ELR (cell line): ENCODE measurements at regions not wholly inside any gene's neighbourhood (a gene's known extent, or its start where the extent isn't known, plus 50 kb on each side); places are given as distances from the start of the nearest gene placed in this dataset.
A peak's percentile ranks its signal among the peaks of the same experiment; 100 is the strongest.

Experiments used
- DNase-seq: peaks from one replicate; pipeline ENCODE4 v3.0.0-alpha.2; 2015; ENCODE audit warnings: low read depth

DNA sequence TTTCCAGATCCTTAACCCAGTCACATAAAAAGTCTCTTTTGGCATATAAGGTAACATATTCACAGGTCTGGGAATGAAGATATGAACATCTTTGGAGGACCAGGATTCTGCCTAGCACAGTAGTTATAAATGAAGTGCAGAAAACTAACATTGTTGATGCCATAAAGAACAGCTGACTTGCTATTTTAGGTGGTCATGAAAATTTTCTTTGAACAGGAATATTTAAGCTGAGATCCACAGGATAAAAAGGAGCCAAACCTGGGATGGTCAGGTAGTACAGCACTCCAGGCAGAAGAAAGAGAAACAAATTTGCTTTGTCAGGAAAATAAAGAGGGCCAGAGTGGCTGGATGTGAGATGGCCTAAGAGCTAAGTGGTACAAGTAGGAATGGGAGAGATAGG lies 80.0 kb downstream of the CENPW start:
- DNase-seq = no peak

DNA sequence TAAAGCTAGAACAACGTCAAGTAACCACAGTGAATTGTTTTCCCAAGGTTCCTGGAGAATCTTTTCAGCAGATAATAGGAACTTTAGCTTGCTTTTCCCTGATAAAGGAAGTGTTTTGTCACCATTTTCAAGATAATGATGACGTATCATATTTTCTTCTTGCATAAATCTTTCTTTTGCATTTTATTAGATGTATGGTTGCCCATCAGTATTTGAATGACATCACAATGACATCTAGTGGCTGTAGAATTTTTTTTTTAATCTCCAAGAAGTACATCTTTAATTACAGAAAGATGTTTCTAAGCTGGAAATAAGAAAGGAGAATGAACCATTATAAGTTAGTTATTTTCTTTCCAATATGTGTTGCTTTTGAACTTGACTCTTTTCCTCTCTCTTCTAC lies 83.0 kb downstream of the CENPW start:
- no peak for DNase-seq

DNA sequence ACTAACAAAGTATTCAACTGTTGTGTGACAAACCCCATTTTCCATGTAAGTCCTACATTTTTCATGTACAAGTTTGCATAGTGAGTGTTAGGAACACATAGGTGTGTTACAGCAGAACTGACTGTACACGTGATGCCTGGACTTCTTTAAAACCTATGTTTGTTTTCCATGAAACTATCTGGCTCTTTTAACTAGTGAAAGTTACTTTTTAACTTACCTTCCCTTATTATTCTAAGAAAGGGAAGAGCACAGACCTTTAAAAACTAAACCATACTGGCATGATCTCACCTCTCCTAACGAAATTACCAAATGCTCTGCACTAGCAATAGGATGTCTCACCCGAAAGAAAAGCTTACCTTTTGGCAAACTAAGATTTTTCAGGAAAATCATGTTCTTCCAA lies 87.8 kb downstream of the CENPW start:
- DNase-seq = no peak

DNA sequence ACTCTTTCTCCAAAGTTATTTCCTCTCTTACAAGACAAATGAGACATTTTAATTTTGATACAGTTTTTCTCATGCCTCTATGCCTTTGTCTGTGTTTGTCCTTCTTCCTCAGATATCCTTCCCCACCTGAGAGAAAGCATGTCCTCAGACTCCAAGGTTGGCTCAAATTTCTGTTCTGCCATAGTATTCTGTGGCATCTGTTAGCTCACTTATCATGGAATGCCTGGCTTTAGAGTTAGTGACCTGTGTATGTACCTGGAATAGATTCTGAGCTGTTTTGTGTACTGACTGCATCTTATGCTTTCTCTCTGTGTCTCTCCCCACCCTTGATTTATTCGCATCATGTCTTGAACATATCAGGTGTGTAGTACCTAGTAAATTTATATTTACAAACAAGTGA lies 90.0 kb downstream of the CENPW start:
- DNase-seq = no peak

DNA sequence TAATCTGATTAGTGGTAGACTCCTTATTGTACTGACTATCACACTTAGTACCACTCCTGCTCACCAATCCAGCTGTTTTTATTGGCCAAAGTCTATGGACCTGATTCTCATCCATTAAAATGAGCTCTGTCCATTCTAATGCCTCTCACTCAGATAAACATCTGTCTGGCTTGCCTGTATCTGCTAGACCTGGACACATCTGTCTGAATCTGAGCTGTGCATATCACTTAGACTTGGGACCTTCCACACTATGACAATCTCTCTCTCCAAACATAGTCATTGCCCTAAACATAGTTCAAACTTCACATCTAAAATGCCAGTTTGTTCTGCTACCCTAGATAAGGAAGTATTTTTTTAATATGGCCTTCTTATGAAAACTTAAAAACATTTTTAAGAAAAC lies 92.6 kb downstream of the CENPW start:
- DNase-seq = no peak

- no peak for DNase-seq
These were observed 94.0 kb downstream of the CENPW start for GRCh38 chr6:126433927-126434326.

- no peak for DNase-seq
These were observed 97.3 kb downstream of the CENPW start for GRCh38 chr6:126437205-126437604.

- no peak for DNase-seq
These were observed 99.1 kb downstream of the CENPW start for GRCh38 chr6:126439040-126439439.

DNA sequence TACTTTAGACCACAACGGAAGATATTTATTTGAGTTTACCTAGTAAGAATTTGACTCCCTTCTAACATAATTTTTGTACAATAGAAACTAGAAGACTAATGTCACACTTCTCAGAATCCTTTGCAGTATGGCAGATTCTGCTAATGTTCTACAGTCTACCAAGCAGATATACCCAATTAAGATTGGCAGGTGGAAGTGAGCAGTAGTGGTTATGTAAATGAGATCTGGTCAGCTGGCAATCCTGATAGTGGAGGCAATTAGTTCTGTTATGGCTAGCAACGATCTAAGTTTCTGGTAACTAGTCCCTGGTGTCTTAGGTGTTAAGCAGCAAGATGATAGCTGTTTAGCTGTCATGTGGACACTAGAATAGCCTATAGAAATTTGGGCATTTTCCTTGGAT lies 101.0 kb downstream of the CENPW start:
- DNase-seq = no peak

DNA sequence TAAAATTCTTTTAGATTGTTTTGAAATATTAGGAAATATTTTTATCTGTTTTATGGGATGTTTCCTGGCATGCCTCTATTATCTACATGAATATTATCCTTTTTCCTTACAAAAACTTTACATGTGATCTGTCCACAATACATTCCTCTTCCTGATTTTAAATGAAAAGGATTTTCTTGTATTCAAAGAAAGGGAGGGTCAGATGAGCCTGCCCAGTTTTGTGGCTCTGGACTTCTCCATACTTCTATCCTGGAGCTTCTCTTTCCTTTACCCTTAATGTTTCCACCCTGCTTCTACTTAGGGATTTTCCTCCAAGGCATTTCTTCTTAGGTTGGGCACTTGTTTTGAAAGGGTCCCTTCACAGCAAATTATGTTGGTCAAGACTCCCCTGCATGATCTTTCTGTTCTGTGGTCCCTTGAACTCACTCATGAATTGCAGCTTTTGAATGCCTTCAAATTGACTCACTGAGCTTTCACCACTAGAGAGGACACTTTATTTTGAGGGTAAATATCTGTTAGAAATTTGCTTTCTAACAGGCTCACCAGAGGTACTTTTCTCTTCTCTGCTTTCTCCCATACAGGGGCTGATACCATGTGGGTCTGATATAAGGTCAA lies 104.9 kb downstream of the CENPW start:
- DNase-seq = peak; percentile 2

GRCh38 chr6:126446248-126446647 lies 106.3 kb downstream of the CENPW start:
- DNase-seq = no peak

DNA sequence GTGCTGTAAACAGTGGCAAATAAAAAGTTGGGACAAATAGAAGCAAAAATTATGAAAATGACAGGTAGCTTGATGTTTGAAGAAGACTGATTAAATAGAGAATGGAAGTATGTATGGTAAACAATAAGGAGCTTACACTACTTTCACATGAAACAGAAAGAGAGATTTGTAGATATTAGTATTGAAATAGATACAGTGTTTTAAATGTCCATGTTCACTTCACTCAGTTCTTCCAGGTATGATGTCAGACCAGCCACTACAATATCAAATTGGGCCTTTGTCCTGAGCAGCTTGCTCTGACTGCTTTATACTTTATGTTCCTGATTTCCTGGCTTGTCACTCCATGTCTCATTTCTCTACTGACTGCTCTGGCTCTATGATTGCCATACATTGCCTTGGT lies 107.5 kb downstream of the CENPW start:
- no peak for DNase-seq

DNA sequence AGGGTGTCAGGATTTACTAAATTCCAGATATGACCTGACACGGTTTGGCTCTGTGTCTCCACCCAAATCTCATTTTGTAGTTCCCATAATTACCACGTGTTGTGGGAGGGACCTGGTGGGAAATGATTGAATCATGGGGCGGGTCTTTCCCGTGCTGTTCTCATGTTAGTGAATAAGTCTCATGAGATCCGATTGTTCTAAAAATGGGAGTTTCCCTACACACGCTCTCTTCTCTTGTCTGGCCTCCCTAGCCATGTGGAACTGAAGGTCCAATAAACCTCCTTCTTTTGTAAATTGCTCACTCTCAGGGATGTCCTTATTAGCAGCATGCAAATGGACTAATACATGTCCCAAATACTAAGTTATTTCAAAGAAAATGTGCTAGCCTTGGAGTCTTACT lies 121.1 kb downstream of the CENPW start:
- DNase-seq = no peak

GRCh38 chr6:126464245-126464644 lies 124.3 kb downstream of the CENPW start:
- no peak for DNase-seq

DNA sequence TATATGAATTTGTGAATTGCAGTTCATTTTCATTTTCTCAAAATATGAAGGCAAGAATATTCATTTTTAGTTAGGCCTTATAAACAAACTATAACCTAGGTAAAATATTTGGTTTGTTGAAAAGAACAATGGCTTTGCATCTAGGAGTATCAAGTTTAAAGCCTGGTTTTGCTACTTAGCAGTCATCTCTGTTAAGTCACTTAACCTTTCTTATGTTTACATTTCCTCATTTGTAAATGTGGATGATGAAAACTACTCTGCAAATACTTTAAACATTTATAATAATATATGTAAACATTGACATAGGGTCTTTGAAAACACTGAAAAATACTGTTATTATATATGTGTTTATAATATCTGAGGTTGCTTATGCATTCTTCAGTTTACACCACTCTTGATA lies 135.5 kb downstream of the CENPW start:
- no peak for DNase-seq

GRCh38 chr6:126477678-126478077 lies 137.8 kb downstream of the CENPW start:
- DNase-seq = no peak

DNA sequence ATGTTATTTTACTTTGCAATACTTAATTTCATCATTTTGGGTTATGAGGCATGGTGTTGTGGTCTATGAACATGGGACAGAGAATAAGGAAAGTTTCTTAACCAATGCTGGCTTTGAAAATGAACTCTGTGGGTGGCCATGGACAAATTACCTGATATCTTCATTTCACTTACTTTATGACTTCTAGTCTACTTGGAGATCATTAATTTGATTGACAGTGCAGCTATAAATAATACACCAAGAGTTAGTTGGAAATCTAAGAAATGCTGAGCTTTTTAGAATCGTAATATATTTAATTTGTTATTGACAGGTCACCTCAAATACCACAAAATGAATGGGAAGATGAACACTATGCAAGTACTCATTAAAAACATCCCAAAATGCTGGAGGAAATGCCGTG lies 140.4 kb downstream of the CENPW start:
- no peak for DNase-seq

DNA sequence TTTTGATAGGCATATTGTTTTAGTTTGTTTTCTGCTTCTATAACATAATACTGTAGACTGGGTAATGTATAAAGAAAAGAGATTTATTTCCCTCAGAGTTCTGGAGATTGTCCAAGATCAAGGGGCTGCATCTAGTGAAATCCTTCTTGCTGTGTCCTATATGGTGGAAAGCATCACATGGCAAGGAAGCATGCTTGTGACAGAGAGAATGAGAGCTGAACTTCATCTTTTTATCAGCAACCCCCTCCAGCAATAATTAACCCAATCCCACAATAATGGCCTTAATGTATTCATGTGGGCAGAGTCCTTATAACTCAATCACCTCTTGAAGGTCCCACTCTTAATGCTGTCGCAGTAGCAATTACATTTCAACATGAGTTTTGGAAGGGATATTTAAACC lies 141.4 kb downstream of the CENPW start:
- no peak for DNase-seq

DNA sequence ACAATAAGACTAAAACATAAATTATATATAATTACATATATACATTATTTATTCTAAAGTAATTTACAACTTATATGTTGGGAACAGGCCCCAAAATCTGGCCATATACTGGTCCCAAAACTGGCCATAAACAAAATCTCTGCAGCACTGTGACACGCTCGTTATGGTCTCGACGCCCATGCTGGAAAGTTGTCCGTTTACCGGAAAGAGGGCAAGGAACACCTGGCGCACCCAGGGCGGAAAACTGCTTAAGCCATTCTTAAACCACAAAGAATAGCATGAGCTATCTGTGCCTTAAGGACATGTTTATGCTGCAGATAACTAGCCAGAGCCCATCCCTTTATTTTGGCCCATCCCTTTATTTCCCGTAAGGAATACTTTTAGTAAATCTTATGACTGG lies 164.9 kb downstream of the CENPW start:
- DNase-seq = no peak

DNA sequence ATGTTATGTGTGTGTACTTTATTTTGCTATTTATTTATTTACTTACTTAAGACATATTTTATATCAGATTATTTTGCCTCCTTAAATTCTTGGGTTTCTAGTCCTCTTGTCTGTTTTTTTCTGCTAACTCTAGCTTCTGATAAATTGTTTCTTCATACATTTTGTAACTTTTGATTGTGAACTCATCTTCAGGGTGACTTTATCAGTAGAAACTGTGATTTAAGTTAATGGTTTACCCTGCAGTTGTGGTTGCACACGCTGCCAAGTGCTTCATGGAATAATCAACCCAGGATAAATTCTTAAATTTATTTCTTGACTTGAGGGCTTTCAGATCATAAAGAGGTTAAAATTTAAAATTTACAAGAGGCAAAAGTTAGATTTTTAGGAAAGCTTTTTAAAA lies 173.3 kb downstream of the CENPW start:
- no peak for DNase-seq

DNA sequence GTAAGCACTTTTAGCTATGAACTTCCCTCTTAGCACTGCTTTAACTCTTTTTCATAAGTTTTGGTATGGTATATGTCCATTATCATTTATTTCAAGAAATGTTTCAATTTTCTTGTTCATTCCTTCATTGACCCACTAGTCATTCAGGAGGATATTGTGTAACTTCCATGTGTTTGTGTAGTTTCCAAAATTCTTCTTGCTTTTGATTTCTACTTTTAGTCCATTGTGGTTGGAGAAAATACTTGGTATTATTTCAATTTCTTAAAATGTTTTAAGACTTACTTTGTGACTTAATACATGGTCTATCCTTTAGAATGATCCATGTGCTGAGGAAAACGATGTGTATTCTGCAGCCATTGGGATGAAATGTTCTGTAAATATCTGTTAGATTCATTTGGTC lies 176.5 kb downstream of the CENPW start:
- DNase-seq = no peak

- DNase-seq = no peak
These were observed 185.0 kb downstream of the CENPW start for GRCh38 chr6:126524811-126525326.

DNA sequence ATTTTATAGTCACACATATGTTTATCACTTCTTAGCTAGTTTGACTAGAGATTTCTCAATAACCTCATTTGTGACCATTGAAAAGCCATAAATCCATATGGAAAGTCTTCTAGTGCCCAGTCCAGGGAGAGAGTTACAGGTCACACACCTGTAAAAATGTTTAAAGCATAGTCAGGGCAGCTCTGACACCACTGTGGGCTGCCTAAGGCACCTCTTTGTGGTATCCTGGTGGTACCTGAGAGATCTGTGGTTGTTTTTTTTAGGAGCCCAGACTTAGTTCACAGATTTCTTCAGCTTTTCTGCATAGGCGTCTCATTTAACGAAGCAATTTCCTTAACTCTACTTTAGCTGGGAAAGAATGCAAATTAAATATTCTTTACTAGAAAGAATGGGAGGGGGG lies 186.6 kb downstream of the CENPW start:
- DNase-seq = no peak

DNA sequence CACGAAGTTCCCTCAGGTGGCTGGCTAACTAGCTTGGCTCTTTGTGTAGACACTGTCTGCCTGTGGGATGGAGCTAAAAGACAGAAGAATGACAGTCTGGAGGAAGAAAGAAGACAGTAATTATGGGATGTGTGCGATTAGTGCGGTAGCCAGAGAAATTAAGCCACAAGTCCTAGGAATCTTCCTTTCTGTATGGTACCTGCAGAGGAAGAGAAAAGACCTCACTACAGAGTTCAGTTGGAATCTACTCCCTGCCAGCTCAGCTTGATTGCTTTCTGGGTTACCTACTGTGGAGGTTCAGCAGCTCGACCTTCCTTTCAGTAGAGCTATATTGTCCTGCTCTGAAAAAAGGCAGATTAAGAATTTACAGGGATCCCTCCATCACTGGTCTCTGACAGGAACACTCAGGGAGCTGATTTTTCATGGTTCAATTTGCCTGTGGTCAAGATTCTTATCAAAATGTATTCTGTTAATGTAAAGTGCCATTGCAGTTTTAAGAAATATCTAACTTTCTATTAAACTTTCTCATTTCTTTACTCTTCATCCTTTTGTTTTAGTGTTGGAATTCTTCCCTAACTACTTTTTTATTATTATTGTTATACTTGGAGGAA lies 187.2 kb downstream of the CENPW start:
- no peak for DNase-seq
